ENCODE measurements at regions not wholly inside any gene's neighbourhood (a gene's known extent, or its start where the extent isn't known, plus 50 kb on each side); places are given as distances from the start of the nearest gene placed in this dataset.

GRCh38 chr16:52022177-52022576 lies 524.8 kb downstream of the TOX3 start:
- H3K4me1 ChIP-seq (ENCODE audit: control insufficient read depth, insufficient read depth, low read length, unreplicated experiment): no peaks in the 10 kb centered on the region
- no peaks in the 10 kb centered on the region for H3K79me2 ChIP-seq (ENCODE audit: control insufficient read depth, insufficient read depth, low read length, unreplicated experiment)
- H2AFZ ChIP-seq (ENCODE audit: low read length, unreplicated experiment): no peak overlapping the region

GRCh38 chr16:52016387-52016786 lies 530.6 kb downstream of the TOX3 start:
- no peaks in the 10 kb centered on the region for H3K27me3 ChIP-seq (ENCODE audit: insufficient read depth, low read length)
- no peaks in the 10 kb centered on the region for H3K36me3 ChIP-seq (ENCODE audit: insufficient read depth, low read length)
- no peaks in the 10 kb centered on the region for H3K79me2 ChIP-seq (ENCODE audit: control insufficient read depth, insufficient read depth, low read length, unreplicated experiment)
- H3K4me1 ChIP-seq (ENCODE audit: control insufficient read depth, insufficient read depth, low read length, unreplicated experiment): no peaks in the 10 kb centered on the region
- no peak overlapping the region for H2AFZ ChIP-seq (ENCODE audit: low read length, unreplicated experiment)
- no peak overlapping the region for H3K27ac ChIP-seq (ENCODE audit: low read depth, low read length)
- H3K4me3 ChIP-seq (ENCODE audit: low read depth, low read length): no peak overlapping the region

More at GRCh38 chr16:52022177-52022576, 524.8 kb downstream of the TOX3 start:
- H3K4me3 ChIP-seq (ENCODE audit: low read depth, low read length): no peak overlapping the region
- H3K27me3 ChIP-seq (ENCODE audit: insufficient read depth, low read length): no peaks in the 10 kb centered on the region
- no peaks in the 10 kb centered on the region for H3K36me3 ChIP-seq (ENCODE audit: insufficient read depth, low read length)
- H3K27ac ChIP-seq (ENCODE audit: low read depth, low read length): no peak overlapping the region

- H3K79me2 ChIP-seq (ENCODE audit: control insufficient read depth, insufficient read depth, low read length, unreplicated experiment): no peaks in the 10 kb centered on the region
- no peaks in the 10 kb centered on the region for H3K4me1 ChIP-seq (ENCODE audit: control insufficient read depth, insufficient read depth, low read length, unreplicated experiment)
- no peak overlapping the region for H3K4me3 ChIP-seq (ENCODE audit: low read depth, low read length)
- H2AFZ ChIP-seq (ENCODE audit: low read length, unreplicated experiment): no peak overlapping the region
- H3K27ac ChIP-seq (ENCODE audit: low read depth, low read length): no peak overlapping the region
- no peaks in the 10 kb centered on the region for H3K36me3 ChIP-seq (ENCODE audit: insufficient read depth, low read length)
- no peaks in the 10 kb centered on the region for H3K27me3 ChIP-seq (ENCODE audit: insufficient read depth, low read length)
These were observed 541.4 kb downstream of the TOX3 start for GRCh38 chr16:52005551-52005950.

GRCh38 chr16:52004343-52004742 lies 542.6 kb downstream of the TOX3 start:
- Histone ChIP-seq H3K79me2 (ENCODE audit: control insufficient read depth, insufficient read depth, low read length, unreplicated experiment) (no peaks in the 10 kb centered on the region), H3K36me3 (ENCODE audit: insufficient read depth, low read length) (no peaks in the 10 kb centered on the region), H2AFZ (ENCODE audit: low read length, unreplicated experiment) (no peak overlapping the region), H3K4me3 (ENCODE audit: low read depth, low read length) (no peak overlapping the region), H3K27ac (ENCODE audit: low read depth, low read length) (no peak overlapping the region), H3K27me3 (ENCODE audit: insufficient read depth, low read length) (no peaks in the 10 kb centered on the region), H3K4me1 (ENCODE audit: control insufficient read depth, insufficient read depth, low read length, unreplicated experiment) (no peaks in the 10 kb centered on the region)

GRCh38 chr16:52002026-52002425 lies 544.9 kb downstream of the TOX3 start:
- Histone ChIP-seq H3K79me2 (ENCODE audit: control insufficient read depth, insufficient read depth, low read length, unreplicated experiment) (no peaks in the 10 kb centered on the region), H3K27me3 (ENCODE audit: insufficient read depth, low read length) (no peaks in the 10 kb centered on the region), H3K36me3 (ENCODE audit: insufficient read depth, low read length) (no peaks in the 10 kb centered on the region), H3K4me3 (ENCODE audit: low read depth, low read length) (no peak overlapping the region), H3K4me1 (ENCODE audit: control insufficient read depth, insufficient read depth, low read length, unreplicated experiment) (no peaks in the 10 kb centered on the region), H2AFZ (ENCODE audit: low read length, unreplicated experiment) (no peak overlapping the region), H3K27ac (ENCODE audit: low read depth, low read length) (no peak overlapping the region)

- no peaks in the 10 kb centered on the region for H3K79me2 ChIP-seq (ENCODE audit: control insufficient read depth, insufficient read depth, low read length, unreplicated experiment)
- no peak overlapping the region for H3K4me3 ChIP-seq (ENCODE audit: low read depth, low read length)
- no peak overlapping the region for H3K27ac ChIP-seq (ENCODE audit: low read depth, low read length)
- no peaks in the 10 kb centered on the region for H3K4me1 ChIP-seq (ENCODE audit: control insufficient read depth, insufficient read depth, low read length, unreplicated experiment)
- no peaks in the 10 kb centered on the region for H3K36me3 ChIP-seq (ENCODE audit: insufficient read depth, low read length)
- H2AFZ ChIP-seq (ENCODE audit: low read length, unreplicated experiment): no peak overlapping the region
- no peaks in the 10 kb centered on the region for H3K27me3 ChIP-seq (ENCODE audit: insufficient read depth, low read length)
These were observed 550.4 kb downstream of the TOX3 start for GRCh38 chr16:51996516-51996915.

- Histone ChIP-seq H3K4me3 (ENCODE audit: low read depth, low read length) (no peak overlapping the region), H3K27me3 (ENCODE audit: insufficient read depth, low read length) (no peaks in the 10 kb centered on the region), H2AFZ (ENCODE audit: low read length, unreplicated experiment) (no peak overlapping the region), H3K79me2 (ENCODE audit: control insufficient read depth, insufficient read depth, low read length, unreplicated experiment) (no peaks in the 10 kb centered on the region), H3K27ac (ENCODE audit: low read depth, low read length) (no peak overlapping the region), H3K36me3 (ENCODE audit: insufficient read depth, low read length) (no peaks in the 10 kb centered on the region), H3K4me1 (ENCODE audit: control insufficient read depth, insufficient read depth, low read length, unreplicated experiment) (no peaks in the 10 kb centered on the region)
These were observed 552.3 kb downstream of the TOX3 start for GRCh38 chr16:51994597-51994996.

GRCh38 chr16:51989637-51990230 lies 557.2 kb downstream of the TOX3 start:
- Histone ChIP-seq H3K27ac (ENCODE audit: low read depth, low read length) (no peak overlapping the region), H3K36me3 (ENCODE audit: insufficient read depth, low read length) (no peaks in the 10 kb centered on the region), H2AFZ (ENCODE audit: low read length, unreplicated experiment) (no peak overlapping the region), H3K79me2 (ENCODE audit: control insufficient read depth, insufficient read depth, low read length, unreplicated experiment) (no peaks in the 10 kb centered on the region), H3K4me3 (ENCODE audit: low read depth, low read length) (no peak overlapping the region), H3K4me1 (ENCODE audit: control insufficient read depth, insufficient read depth, low read length, unreplicated experiment) (no peaks in the 10 kb centered on the region), H3K27me3 (ENCODE audit: insufficient read depth, low read length) (no peaks in the 10 kb centered on the region)

GRCh38 chr16:51988977-51989376 lies 558.0 kb downstream of the TOX3 start:
- no peaks in the 10 kb centered on the region for H3K79me2 ChIP-seq (ENCODE audit: control insufficient read depth, insufficient read depth, low read length, unreplicated experiment)

GRCh38 chr16:51987519-51987918 lies 559.4 kb downstream of the TOX3 start:
- no peak overlapping the region for H3K4me3 ChIP-seq (ENCODE audit: low read depth, low read length)
- no peaks in the 10 kb centered on the region for H3K36me3 ChIP-seq (ENCODE audit: insufficient read depth, low read length)
- no peak overlapping the region for H2AFZ ChIP-seq (ENCODE audit: low read length, unreplicated experiment)
- no peak overlapping the region for H3K27ac ChIP-seq (ENCODE audit: low read depth, low read length)
- H3K79me2 ChIP-seq (ENCODE audit: control insufficient read depth, insufficient read depth, low read length, unreplicated experiment): no peaks in the 10 kb centered on the region
- no peaks in the 10 kb centered on the region for H3K27me3 ChIP-seq (ENCODE audit: insufficient read depth, low read length)
- no peaks in the 10 kb centered on the region for H3K4me1 ChIP-seq (ENCODE audit: control insufficient read depth, insufficient read depth, low read length, unreplicated experiment)

More at GRCh38 chr16:51988977-51989376, 558.0 kb downstream of the TOX3 start:
- H3K36me3 ChIP-seq (ENCODE audit: insufficient read depth, low read length): no peaks in the 10 kb centered on the region
- no peak overlapping the region for H3K4me3 ChIP-seq (ENCODE audit: low read depth, low read length)
- no peaks in the 10 kb centered on the region for H3K4me1 ChIP-seq (ENCODE audit: control insufficient read depth, insufficient read depth, low read length, unreplicated experiment)
- H2AFZ ChIP-seq (ENCODE audit: low read length, unreplicated experiment): no peak overlapping the region
- no peaks in the 10 kb centered on the region for H3K27me3 ChIP-seq (ENCODE audit: insufficient read depth, low read length)
- H3K27ac ChIP-seq (ENCODE audit: low read depth, low read length): no peak overlapping the region

- Histone ChIP-seq H3K27ac (ENCODE audit: low read depth, low read length) (no peak overlapping the region), H3K27me3 (ENCODE audit: insufficient read depth, low read length) (no peaks in the 10 kb centered on the region), H3K36me3 (ENCODE audit: insufficient read depth, low read length) (no peaks in the 10 kb centered on the region), H3K4me3 (ENCODE audit: low read depth, low read length) (no peak overlapping the region), H2AFZ (ENCODE audit: low read length, unreplicated experiment) (no peak overlapping the region), H3K79me2 (ENCODE audit: control insufficient read depth, insufficient read depth, low read length, unreplicated experiment) (no peaks in the 10 kb centered on the region), H3K4me1 (ENCODE audit: control insufficient read depth, insufficient read depth, low read length, unreplicated experiment) (no peaks in the 10 kb centered on the region)
These were observed 560.2 kb downstream of the TOX3 start for GRCh38 chr16:51986717-51987116.
